Effector memory CD8-positive, alpha-beta T cell (primary cell): ENCODE measurements at regions not wholly inside any gene's neighbourhood (a gene's known extent, or its start where the extent isn't known, plus 50 kb on each side); places are given as distances from the start of the nearest gene placed in this dataset.

Experiments
- ATAC-seq: fragments of 150-1000 bp; cut with Tn5 transposase; replicated peaks from 2 replicates; pipeline ENCODE4 v1.10.0; 2021; ENCODE audit warnings: mild to moderate bottlenecking, moderate library complexity
- DNase-seq, 3 experiments: peaks; one replicate each; pipeline ENCODE4 v3.0.0; 2021
- H3K27ac Mint-ChIP-seq, 2 donors: one replicate each; pipeline ENCODE4 v1.8.0; 2022; ENCODE audit warnings: mild to moderate bottlenecking in 2 of 2, mixed read lengths in 2 of 2, moderate library complexity in 2 of 2
- H3K27me3 Mint-ChIP-seq, 2 donors: one replicate each; pipeline ENCODE4 v1.8.0; 2022; ENCODE audit warnings: mixed read lengths in 2 of 2
- H3K36me3 Mint-ChIP-seq: one replicate; pipeline ENCODE4 v1.8.0; 2022; ENCODE audit warnings: mild to moderate bottlenecking, moderate library complexity, mixed read lengths; ENCODE audit not compliant: insufficient read depth
- H3K4me1 Mint-ChIP-seq, 2 donors: one replicate each; pipeline ENCODE4 v1.8.0; 2022; ENCODE audit warnings: low read depth in 2 of 2, mixed read lengths in 2 of 2
- H3K4me3 Mint-ChIP-seq, 2 donors: one replicate each; pipeline ENCODE4 v1.8.0; 2022; ENCODE audit warnings: mild to moderate bottlenecking in 2 of 2, mixed read lengths in 2 of 2, moderate library complexity in 2 of 2
- H3K9me3 Mint-ChIP-seq, 2 donors: one replicate each; pipeline ENCODE4 v1.8.0; 2022; ENCODE audit warnings: mixed read lengths in 2 of 2

DNA sequence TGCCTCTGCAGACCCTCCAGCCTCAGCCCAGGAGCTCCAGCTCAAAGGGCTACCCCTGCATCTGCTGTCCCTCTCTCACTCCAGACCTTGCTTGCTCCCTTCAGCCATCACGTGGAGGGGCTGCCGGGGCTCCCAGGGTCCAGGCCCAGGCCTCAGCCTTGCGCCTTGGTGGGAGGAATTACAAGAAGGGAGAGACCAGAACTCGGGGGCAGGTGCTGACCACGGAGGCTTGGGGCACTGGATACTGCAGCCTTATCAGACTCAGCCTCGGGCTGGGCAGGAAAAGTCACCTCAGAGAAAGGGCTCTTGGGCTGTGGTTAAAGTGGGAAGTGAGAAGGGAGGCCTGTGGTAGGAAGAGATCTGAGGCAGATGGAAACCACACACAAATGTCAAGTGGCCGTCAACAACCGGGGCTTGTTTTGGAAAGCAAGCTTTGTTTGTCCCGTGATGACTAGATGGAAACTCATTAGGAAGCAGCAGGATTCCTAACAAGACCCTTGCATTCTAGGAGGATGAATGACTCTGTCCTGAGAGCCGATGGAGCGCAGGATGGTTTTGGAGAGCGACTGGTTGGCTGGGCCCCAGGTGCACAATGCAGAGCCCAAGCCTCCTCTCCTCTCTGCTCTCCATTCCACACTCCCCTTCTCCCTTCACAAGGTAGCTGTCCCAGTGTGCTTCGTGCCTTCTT is 1321.7 kb downstream of the TBC1D22A start:
- Mint-ChIP-seq H3K36me3 (peaks cover 16% of the 10 kb centered on the region), H3K4me1 (peaks cover 35 to 37% of the 10 kb centered on the region in 2 donors), H3K4me3 (peak overlapping the region; percentile 58 to 76), H3K27ac (peak overlapping the region in 1 of 2 donors; percentile 80), H3K27me3 (peaks cover 5 to 36% of the 10 kb centered on the region in 2 donors), H3K9me3 (no peaks in the 10 kb centered on the region)
- DNase-seq (no peak), ATAC-seq (peak; percentile 55)

DNA sequence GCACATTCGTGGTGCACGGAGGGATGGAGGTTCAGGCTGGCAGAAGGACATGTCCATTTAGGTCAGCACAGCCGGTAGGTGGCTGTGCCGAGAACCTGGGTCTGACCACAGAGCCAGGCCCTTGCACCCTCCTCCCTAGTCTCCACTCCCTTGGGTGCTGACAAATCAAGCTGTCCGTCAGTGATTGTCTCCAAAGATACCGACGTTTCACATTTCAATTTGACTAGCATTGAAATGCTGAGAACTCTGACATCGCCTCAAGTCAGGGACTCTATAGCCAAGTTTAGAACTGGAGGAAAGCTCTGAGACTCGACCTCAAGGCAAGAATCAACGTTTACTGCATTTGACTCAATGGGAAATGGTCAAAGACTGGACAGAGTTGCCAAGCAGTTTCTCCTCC is 1321.1 kb downstream of the TBC1D22A start:
- H3K27ac Mint-ChIP-seq, result peak overlapping the region in 1 of 2 donors; percentile 80
- H3K4me1 Mint-ChIP-seq, result peaks cover 41 to 43% of the 10 kb centered on the region in 2 donors
- peaks cover 10 to 40% of the 10 kb centered on the region in 2 donors for H3K27me3 Mint-ChIP-seq
- DNase-seq (no peak), ATAC-seq (no peak)
- peak overlapping the region in 1 of 2 donors; percentile 76 for H3K4me3 Mint-ChIP-seq
- no peaks in the 10 kb centered on the region for H3K9me3 Mint-ChIP-seq
- peaks cover 19% of the 10 kb centered on the region for H3K36me3 Mint-ChIP-seq

DNA sequence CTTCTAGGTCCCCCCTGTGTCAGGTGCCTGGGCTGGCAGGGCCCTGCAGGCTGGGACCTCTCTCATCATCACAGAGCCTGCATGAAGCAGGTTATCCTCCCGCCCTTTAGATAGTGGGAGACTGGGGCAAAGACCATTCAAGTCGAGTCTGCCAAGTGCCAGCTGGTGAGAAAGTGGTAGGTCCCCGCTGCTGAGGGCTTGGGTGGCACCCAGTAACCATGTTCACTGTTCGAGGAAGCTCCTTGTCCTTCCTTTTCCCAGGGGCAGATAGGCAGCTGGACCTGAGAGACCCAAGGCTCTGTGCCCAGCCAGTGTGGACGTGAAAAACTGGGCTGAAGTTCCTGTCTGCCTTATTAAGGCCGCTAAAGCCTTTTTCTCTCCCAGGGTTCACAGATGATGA is 1319.8 kb downstream of the TBC1D22A start:
- peaks cover 18 to 52% of the 10 kb centered on the region in 2 donors for H3K27me3 Mint-ChIP-seq
- H3K9me3 Mint-ChIP-seq, result no peaks in the 10 kb centered on the region
- DNase-seq, result no peak
- no peak overlapping the region for H3K27ac Mint-ChIP-seq
- no peak overlapping the region for H3K4me3 Mint-ChIP-seq
- peaks cover 41 to 43% of the 10 kb centered on the region in 2 donors for H3K4me1 Mint-ChIP-seq
- H3K36me3 Mint-ChIP-seq, result peaks cover 19% of the 10 kb centered on the region
- no peak for ATAC-seq

DNA sequence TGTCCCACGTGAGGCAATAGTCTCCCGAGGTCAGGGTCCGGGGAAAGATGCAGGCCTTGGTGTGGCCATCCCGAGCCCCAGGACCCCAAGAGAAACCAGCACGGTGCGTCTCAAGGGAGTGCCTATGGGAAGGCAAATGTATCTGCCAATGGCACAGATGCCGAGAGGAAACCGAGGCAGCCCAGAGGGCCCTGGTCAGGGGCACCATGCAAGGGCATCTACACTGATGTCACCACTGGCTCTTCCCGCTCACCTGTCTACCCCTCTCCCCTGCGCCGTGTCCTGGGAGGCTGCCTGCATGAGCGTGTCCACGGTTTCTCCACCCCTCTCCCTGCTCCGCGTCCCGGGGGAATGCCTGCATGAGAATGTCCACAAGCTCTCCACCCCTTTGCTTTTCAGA is 1318.8 kb downstream of the TBC1D22A start:
- Mint-ChIP-seq H3K36me3 (peaks cover 19% of the 10 kb centered on the region), H3K4me3 (no peak overlapping the region), H3K27me3 (peaks cover 22 to 62% of the 10 kb centered on the region in 2 donors), H3K4me1 (peaks cover 41 to 43% of the 10 kb centered on the region in 2 donors), H3K9me3 (no peaks in the 10 kb centered on the region), H3K27ac (peak overlapping the region in 1 of 2 donors; percentile 82)
- no peak for ATAC-seq
- no peak for DNase-seq

DNA sequence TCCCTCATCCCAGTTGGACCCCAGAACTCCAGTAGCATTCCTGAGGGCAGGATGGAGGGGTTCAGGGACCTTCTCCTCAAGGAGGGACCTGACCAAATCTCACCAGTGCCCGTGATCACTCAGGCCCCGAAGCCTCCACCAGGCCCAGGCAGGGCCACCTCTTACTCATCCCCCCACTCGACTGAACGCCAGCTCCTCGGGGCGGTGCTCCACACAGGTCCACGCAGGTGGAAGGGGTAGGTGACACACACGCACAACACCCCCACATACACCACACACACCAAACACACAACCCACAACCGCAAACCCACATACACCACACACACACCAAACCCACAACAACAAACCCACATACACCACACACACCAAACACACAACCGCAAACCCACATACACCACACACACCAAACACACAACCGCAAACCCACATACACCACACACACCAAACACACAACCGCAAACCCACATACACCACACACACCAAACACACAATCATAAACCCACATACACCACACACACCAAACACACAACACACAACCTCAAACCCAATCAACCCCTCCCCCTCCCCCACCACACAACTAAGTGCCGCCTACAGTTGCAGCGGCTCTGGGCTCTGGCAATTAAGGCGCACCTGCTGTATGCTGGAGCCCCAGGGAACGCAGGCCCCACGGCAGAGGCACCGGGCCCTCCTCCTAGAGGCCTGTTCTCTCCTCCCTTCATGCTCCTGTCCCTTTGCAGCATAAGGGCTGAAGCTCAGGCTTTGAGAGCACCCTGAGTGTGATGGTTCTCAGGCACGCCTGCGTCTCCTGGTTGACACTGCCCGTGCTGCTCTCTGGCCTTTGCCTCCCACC is 1318.1 kb downstream of the TBC1D22A start:
- peak overlapping the region; percentile 82 to 86 for H3K27ac Mint-ChIP-seq

DNA sequence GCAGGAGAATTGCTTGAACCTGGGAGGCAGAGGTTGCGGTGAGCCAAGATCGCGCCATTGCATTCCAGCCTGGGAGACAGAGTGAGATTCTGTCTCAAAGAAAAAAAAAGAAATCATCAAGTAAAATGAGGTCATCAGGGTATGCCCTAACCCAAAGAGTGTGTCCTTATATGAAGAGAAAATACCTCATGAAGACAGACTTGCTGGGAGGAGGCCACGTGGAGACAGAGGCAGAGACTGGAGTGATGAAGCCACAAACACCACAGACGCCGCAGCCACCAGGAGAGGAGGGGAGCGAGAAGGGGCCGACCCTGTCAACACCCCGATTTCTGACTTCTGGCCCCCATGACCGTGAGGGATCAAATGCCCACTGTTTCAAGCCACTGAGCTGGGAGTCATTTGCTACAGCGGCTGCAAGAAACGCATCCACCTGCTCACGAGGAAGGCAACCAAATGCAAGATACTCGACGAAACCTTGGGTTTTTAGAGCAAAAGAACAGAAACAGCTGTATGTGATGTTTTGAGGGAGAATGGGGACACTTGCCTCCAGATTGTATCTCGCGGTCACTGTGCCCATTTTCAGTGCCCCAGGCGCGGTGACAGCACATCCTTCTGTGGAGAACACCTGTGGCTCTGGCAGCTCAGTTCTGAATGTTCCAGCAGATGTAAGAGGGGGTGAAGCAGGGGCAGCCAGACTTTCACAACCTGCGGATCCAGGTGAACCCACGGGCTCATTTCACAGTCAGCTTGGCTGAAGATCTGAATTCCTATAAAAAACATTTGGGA is 1317.2 kb downstream of the TBC1D22A start:
- H3K4me1 Mint-ChIP-seq, result peaks cover 35 to 36% of the 10 kb centered on the region in 2 donors

More for the DNA sequence above, 1318.1 kb downstream of the TBC1D22A start:
- Mint-ChIP-seq H3K27me3 (peaks cover 27 to 65% of the 10 kb centered on the region in 2 donors), H3K4me3 (peak overlapping the region; percentile 1 to 44), H3K4me1 (peaks cover 40 to 42% of the 10 kb centered on the region in 2 donors), H3K36me3 (peaks cover 19% of the 10 kb centered on the region), H3K9me3 (no peaks in the 10 kb centered on the region)
- DNase-seq (no peak), ATAC-seq (peak; percentile 51)

DNA sequence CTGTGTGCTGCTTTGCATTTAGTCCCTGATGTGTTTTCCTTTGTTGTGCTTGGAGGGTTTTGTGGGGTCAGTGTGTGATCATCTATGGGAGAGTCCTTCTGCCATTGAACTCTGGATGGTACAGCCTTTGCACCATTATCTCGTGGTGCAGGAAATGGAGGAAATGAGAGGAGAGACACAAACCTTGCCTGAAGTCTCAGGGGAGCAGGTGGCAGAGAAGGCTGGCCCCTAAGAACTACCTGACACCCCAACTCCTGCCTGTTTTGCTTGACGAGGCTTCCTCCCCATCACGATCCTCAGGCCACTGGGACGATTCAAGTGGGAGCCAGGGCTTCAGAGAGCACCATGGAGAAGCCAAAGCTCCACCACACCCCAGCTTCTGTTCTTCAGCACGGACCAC is 1316.4 kb downstream of the TBC1D22A start:
- ATAC-seq (no peak), DNase-seq (no peak)
- Mint-ChIP-seq H3K9me3 (no peaks in the 10 kb centered on the region), H3K27me3 (peaks cover 31 to 65% of the 10 kb centered on the region in 2 donors), H3K4me3 (peak overlapping the region in 1 of 2 donors; percentile 44), H3K36me3 (peaks cover 19% of the 10 kb centered on the region), H3K27ac (no peak overlapping the region), H3K4me1 (peaks cover 26 to 27% of the 10 kb centered on the region in 2 donors)

More for the DNA sequence above, 1317.2 kb downstream of the TBC1D22A start:
- Mint-ChIP-seq H3K36me3 (peaks cover 19% of the 10 kb centered on the region), H3K4me3 (peak overlapping the region; percentile 1 to 44), H3K27me3 (peaks cover 32 to 65% of the 10 kb centered on the region in 2 donors), H3K9me3 (no peaks in the 10 kb centered on the region), H3K27ac (peak overlapping the region; percentile 82 to 86)
- peak; percentile 66 for ATAC-seq
- no peak for DNase-seq

DNA sequence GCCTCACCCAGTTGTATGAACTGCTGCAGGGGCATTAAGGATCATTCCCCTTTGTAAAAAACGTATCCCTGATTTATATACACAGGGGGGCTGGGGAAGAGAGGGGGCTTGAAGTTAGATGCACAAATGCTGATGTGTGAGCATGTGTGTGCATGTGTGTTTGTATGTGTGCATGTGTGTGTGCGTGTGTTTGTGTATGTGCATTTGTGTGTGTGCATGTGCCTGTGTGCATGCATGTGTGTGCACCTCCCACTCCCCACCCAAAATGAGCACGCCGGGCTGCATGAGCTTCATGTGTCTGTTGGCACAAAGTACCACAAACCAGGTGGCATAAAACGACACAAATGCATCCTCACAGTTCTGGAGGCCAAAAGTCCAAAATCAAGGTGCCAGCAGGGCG is 1315.2 kb downstream of the TBC1D22A start:
- Mint-ChIP-seq H3K4me1 (peaks cover 24 to 26% of the 10 kb centered on the region in 2 donors), H3K36me3 (peaks cover 19% of the 10 kb centered on the region), H3K9me3 (no peaks in the 10 kb centered on the region), H3K4me3 (no peak overlapping the region), H3K27ac (no peak overlapping the region), H3K27me3 (peaks cover 31 to 72% of the 10 kb centered on the region in 2 donors)
- ATAC-seq (no peak), DNase-seq (no peak)

DNA sequence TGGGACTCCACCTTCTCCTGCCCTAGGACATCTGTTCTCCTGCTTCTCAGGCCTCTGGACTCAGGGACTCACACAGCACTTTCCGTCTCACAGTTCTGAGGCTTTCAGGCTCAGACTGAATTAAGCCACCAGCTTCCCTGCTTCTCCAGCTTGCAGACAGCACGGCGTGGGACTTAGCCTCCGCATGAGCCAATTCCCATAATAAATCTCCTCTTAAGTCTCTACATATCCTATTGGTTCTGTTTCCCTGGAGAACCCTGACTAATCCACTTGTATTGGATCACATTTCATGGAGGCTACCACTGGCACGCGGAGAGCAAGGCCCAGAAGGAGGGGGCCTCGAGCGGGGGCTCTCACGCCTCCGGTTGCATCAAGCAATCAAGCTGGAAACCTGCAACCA is 1313.6 kb downstream of the TBC1D22A start:
- no peak overlapping the region for H3K4me3 Mint-ChIP-seq
- H3K9me3 Mint-ChIP-seq, result no peaks in the 10 kb centered on the region
- no peak overlapping the region for H3K27ac Mint-ChIP-seq
- peaks cover 31 to 72% of the 10 kb centered on the region in 2 donors for H3K27me3 Mint-ChIP-seq
- ATAC-seq (no peak), DNase-seq (no peak)
- H3K36me3 Mint-ChIP-seq, result peaks cover 19% of the 10 kb centered on the region
- peaks cover 23 to 24% of the 10 kb centered on the region in 2 donors for H3K4me1 Mint-ChIP-seq

DNA sequence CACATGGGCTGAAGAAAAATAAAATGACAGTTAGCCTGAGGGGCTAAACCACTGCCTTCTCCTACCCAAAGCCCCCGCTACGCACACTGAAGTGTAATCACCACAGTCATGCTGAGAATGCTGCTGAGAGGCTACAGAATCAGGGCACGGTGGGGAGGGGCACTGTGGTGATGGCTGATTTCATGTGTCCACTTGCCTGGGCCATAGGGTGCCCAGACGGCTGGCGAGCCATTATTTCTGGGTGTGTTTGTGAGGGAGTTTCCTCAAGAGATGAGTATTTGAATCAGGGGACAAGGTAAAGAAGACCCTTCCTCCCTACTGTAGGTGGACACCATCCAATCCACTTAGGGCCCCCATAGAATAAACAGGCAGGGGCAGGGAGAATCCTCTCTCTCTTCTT is 1313.2 kb downstream of the TBC1D22A start:
- peaks cover 31 to 72% of the 10 kb centered on the region in 2 donors for H3K27me3 Mint-ChIP-seq
- H3K36me3 Mint-ChIP-seq, result peaks cover 16% of the 10 kb centered on the region
- H3K9me3 Mint-ChIP-seq, result no peaks in the 10 kb centered on the region
- ATAC-seq (no peak), DNase-seq (no peak)
- no peak overlapping the region for H3K27ac Mint-ChIP-seq
- no peak overlapping the region for H3K4me3 Mint-ChIP-seq
- peaks cover 19 to 20% of the 10 kb centered on the region in 2 donors for H3K4me1 Mint-ChIP-seq

DNA sequence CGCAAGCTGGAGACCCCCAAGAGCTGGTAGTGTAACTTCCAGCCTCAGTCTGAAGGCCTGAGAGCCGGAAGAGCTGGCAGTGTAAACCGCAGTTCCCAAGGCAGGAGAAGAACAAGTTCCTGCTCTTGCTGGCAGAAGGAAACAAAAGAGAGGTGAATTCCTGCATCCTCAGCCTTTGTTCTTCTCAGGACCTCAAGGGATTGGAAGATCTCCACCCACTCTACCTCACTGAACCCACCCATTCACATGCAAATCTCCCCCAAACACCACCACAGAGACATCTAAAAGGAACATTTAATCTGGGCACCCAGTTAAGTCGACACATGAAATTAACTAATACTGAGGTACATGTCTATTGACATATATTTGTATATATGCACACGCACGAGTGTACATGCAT is 1310.3 kb downstream of the TBC1D22A start:
- no peak for ATAC-seq
- no peaks in the 10 kb centered on the region for H3K9me3 Mint-ChIP-seq
- H3K4me1 Mint-ChIP-seq, result no peaks in the 10 kb centered on the region
- no peak overlapping the region for H3K4me3 Mint-ChIP-seq
- no peak for DNase-seq
- H3K27me3 Mint-ChIP-seq, result peaks cover 19 to 50% of the 10 kb centered on the region in 2 donors
- H3K36me3 Mint-ChIP-seq, result no peaks in the 10 kb centered on the region
- no peak overlapping the region for H3K27ac Mint-ChIP-seq

DNA sequence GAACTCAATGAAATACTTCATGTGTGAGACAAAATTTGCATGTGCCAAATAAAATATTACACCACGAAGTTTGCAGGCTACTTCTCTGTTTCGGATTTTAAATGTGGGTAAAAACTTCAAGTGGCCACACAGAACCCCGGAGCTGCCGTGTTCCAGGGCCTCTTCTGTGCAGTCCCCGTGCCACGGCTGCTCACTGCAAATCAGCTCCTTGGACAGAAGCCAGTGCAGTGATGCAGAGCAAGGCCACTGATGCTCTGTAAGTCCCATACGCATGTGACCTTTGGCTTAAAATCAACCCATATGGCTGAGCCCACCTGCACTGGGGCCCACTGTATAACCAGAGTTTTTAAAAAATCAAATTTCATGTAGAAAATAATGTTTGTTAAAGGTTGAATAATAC is 1309.4 kb downstream of the TBC1D22A start:
- Mint-ChIP-seq H3K9me3 (no peaks in the 10 kb centered on the region), H3K27me3 (peaks cover 18 to 41% of the 10 kb centered on the region in 2 donors), H3K4me1 (no peaks in the 10 kb centered on the region), H3K4me3 (no peak overlapping the region), H3K36me3 (no peaks in the 10 kb centered on the region), H3K27ac (no peak overlapping the region)
- DNase-seq, result no peak
- no peak for ATAC-seq

DNA sequence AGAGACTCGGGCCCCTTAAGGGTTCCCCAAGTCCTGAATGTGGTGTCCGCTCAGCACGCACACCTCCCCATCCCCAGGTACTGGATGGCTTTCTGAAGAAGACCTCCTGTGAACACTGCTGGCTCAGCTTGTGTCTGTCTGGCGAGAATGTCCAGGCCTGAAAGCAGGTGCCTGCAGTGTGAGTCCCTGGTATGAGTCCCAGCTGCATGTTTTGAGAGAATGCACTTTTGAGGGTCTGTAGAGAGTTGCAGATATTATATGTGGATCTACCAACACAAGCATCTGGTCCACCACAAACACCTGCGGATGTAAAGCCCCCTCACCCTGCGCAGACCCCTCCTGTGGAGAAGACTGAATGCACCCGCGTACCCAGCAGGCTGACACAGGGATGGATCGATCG is 1308.9 kb downstream of the TBC1D22A start:
- Mint-ChIP-seq H3K4me1 (no peaks in the 10 kb centered on the region), H3K36me3 (no peaks in the 10 kb centered on the region), H3K4me3 (no peak overlapping the region), H3K27me3 (peaks cover 14 to 41% of the 10 kb centered on the region in 2 donors), H3K9me3 (no peaks in the 10 kb centered on the region), H3K27ac (no peak overlapping the region)
- no peak for ATAC-seq
- DNase-seq, result no peak
